Tibial nerve (tissue), 4 donors: ENCODE measurements at regions not wholly inside any gene's neighbourhood (a gene's known extent, or its start where the extent isn't known, plus 50 kb on each side); places are given as distances from the start of the nearest gene placed in this dataset.

Experiments
- DNase-seq, 2 donors: peaks; one replicate each; pipeline ENCODE4 v3.0.0-alpha.2; 2019; ENCODE audit warnings: low spot score in 2 of 2
- H3K27ac ChIP-seq, 4 donors: fragments of 200-600 bp; sonication (generic) in 3 of 4; one replicate each; pipeline ENCODE4 v1.5.1; 2017 to 2019; ENCODE audit warnings: mild to moderate bottlenecking in 1 of 4
- H3K27me3 ChIP-seq, 2 donors: fragments of 200-600 bp; sonication (generic) in 1 of 2; one replicate each; pipeline versions ENCODE4 v1.5.1 to v1.6.0; 2017 to 2019
- H3K36me3 ChIP-seq, 3 donors: fragments of 200-600 bp; sonication (generic); one replicate each; pipeline ENCODE4 v1.5.1; 2018 to 2019
- H3K4me1 ChIP-seq, 4 donors: fragments of 200-600 bp; sonication (generic) in 3 of 4; one replicate each; pipeline ENCODE4 v1.5.1; 2017 to 2019
- H3K4me3 ChIP-seq, 4 donors: fragments of 200-600 bp; sonication (generic) in 3 of 4; one replicate each; pipeline ENCODE4 v1.5.1; 2017 to 2019; ENCODE audit warnings: mild to moderate bottlenecking in 1 of 4, moderate library complexity in 1 of 4
- H3K9me3 ChIP-seq, 4 donors: fragments of 200-600 bp; sonication (generic) in 3 of 4; one replicate each; pipeline ENCODE4 v1.5.1; 2017 to 2019
- CTCF ChIP-seq, 5 experiments: fragments of 200-600 bp in 3 of 5; fragments of 450-650 bp in 2 of 5; sonication (generic) in 3 of 5; IDR thresholded peaks; one replicate each; pipeline ENCODE4 v1.5.1; 2016 to 2019; ENCODE audit warnings: antibody characterized with exemption in 5 of 5, mild to moderate bottlenecking in 3 of 5, moderate library complexity in 2 of 5
- EP300 ChIP-seq, 2 donors: sonication (generic); formaldehyde crosslinking; IDR thresholded peaks; one replicate each; pipeline ENCODE4 v1.6.1; 2017; ENCODE audit warnings: antibody characterized with exemption in 2 of 2, mild to moderate bottlenecking in 1 of 2
- POLR2A ChIP-seq, 2 donors: fragments of 450-650 bp; IDR thresholded peaks; one replicate each; pipeline ENCODE4 v1.6.1; 2017; ENCODE audit warnings: antibody characterized with exemption in 2 of 2, mild to moderate bottlenecking in 2 of 2, moderate library complexity in 2 of 2
- WGBS, 2 donors: methylation state at CpG; one replicate each; pipeline ENCODE4 v1.1.5; 2018; 5-methylcytosine and 5-hydroxymethylcytosine counted together

GRCh38 chr7:20019757-20020432, 197.3 kb downstream of the MACC1 start:
- no peak overlapping the region for H3K4me3 ChIP-seq
- H3K36me3 ChIP-seq, result no peaks in the 10 kb centered on the region
- no peaks in the 10 kb centered on the region for H3K27me3 ChIP-seq
- no peak for DNase-seq
- TF ChIP-seq CTCF (IDR thresholded peaks at IDR 0.05) (no peak), POLR2A (IDR thresholded peaks at IDR 0.05) (no peak), EP300 (IDR thresholded peaks at IDR 0.05) (no peak)
- no peaks in the 10 kb centered on the region for H3K4me1 ChIP-seq
- WGBS, 2 donors, result 92 to 93% methylated on average over 2 of the region's 2 CpGs
- H3K9me3 ChIP-seq, result peaks cover 0 to 7% (median 0%) of the 10 kb centered on the region in 4 donors
- H3K27ac ChIP-seq, result no peak overlapping the region

GRCh38 chr7:20016669-20017068, 200.5 kb downstream of the MACC1 start:
- H3K27me3 ChIP-seq, result no peaks in the 10 kb centered on the region
- WGBS, 2 donors, result 64 to 66% methylated on average over 2 of the region's 2 CpGs
- TF ChIP-seq CTCF (IDR thresholded peaks at IDR 0.05), result no peak
- TF ChIP-seq POLR2A (IDR thresholded peaks at IDR 0.05), result no peak
- TF ChIP-seq EP300 (IDR thresholded peaks at IDR 0.05), result no peak
- no peak overlapping the region for H3K27ac ChIP-seq
- no peaks in the 10 kb centered on the region for H3K4me1 ChIP-seq
- no peak overlapping the region for H3K4me3 ChIP-seq
- no peak for DNase-seq
- H3K9me3 ChIP-seq, result peaks cover 0 to 7% (median 0%) of the 10 kb centered on the region in 4 donors
- H3K36me3 ChIP-seq, result no peaks in the 10 kb centered on the region

GRCh38 chr7:20013536-20013935, 203.6 kb downstream of the MACC1 start:
- Histone ChIP-seq H3K27me3 (no peaks in the 10 kb centered on the region), H3K4me3 (no peak overlapping the region), H3K4me1 (no peaks in the 10 kb centered on the region), H3K36me3 (no peaks in the 10 kb centered on the region), H3K9me3 (no peaks in the 10 kb centered on the region), H3K27ac (no peak overlapping the region)
- no peak for DNase-seq
- 51 to 60% methylated on average over 6 of the region's 6 CpGs for WGBS, 2 donors
- TF ChIP-seq CTCF (IDR thresholded peaks at IDR 0.05) (no peak), EP300 (IDR thresholded peaks at IDR 0.05) (no peak), POLR2A (IDR thresholded peaks at IDR 0.05) (no peak)

GRCh38 chr7:20012100-20012499, 205.1 kb downstream of the MACC1 start:
- Histone ChIP-seq H3K4me1 (no peaks in the 10 kb centered on the region), H3K4me3 (no peak overlapping the region), H3K27me3 (no peaks in the 10 kb centered on the region), H3K27ac (no peak overlapping the region), H3K36me3 (no peaks in the 10 kb centered on the region), H3K9me3 (no peaks in the 10 kb centered on the region)
- WGBS, 2 donors, result 89% methylated on average over 2 of the region's 2 CpGs
- TF ChIP-seq CTCF (IDR thresholded peaks at IDR 0.05) (no peak), EP300 (IDR thresholded peaks at IDR 0.05) (no peak), POLR2A (IDR thresholded peaks at IDR 0.05) (no peak)
- DNase-seq, result no peak

- Histone ChIP-seq H3K4me3 (no peak overlapping the region), H3K4me1 (no peaks in the 10 kb centered on the region), H3K36me3 (no peaks in the 10 kb centered on the region), H3K9me3 (no peaks in the 10 kb centered on the region), H3K27me3 (no peaks in the 10 kb centered on the region), H3K27ac (no peak overlapping the region)
- no peak for DNase-seq
- WGBS, 2 donors, result 63 to 67% methylated on average over 1 of the region's 1 CpG
- TF ChIP-seq CTCF (IDR thresholded peaks at IDR 0.05), result no peak
- no peak for TF ChIP-seq EP300 (IDR thresholded peaks at IDR 0.05)
- no peak for TF ChIP-seq POLR2A (IDR thresholded peaks at IDR 0.05)
Measured at GRCh38 chr7:20010877-20011276, 206.3 kb downstream of the MACC1 start.
